Skeletal muscle tissue (tissue), 4 donors: ENCODE measurements at regions not wholly inside any gene's neighbourhood (a gene's known extent, or its start where the extent isn't known, plus 50 kb on each side); places are given as distances from the start of the nearest gene placed in this dataset. TPM values are rescaled to one million over a fixed set of nuclear protein-coding genes. Genes with fewer than 3 reads are reported as not detected.

Source experiments
- H3K27ac ChIP-seq: one replicate; pipeline ENCODE4 v1.7.0; 2013; ENCODE audit warnings: mild to moderate bottlenecking, low read depth, low read length, inconsistent platforms
- H3K27me3 ChIP-seq, 3 donors: one replicate each; pipeline ENCODE4 v1.7.0; 2013; ENCODE audit warnings: low read length in 3 of 3; ENCODE audit not compliant: control insufficient read depth in 3 of 3, insufficient read depth in 3 of 3
- H3K36me3 ChIP-seq, 3 donors: one replicate each; pipeline ENCODE4 v1.7.0; 2013; ENCODE audit warnings: low read length in 3 of 3; ENCODE audit not compliant: control insufficient read depth in 3 of 3, insufficient read depth in 3 of 3
- H3K4me1 ChIP-seq, 3 donors: one replicate each; pipeline ENCODE4 v1.7.0; 2013; ENCODE audit warnings: low read length in 3 of 3, mild to moderate bottlenecking in 3 of 3; ENCODE audit not compliant: control insufficient read depth in 3 of 3, insufficient read depth in 3 of 3
- H3K4me3 ChIP-seq, 3 donors: one replicate each; pipeline ENCODE4 v1.7.0; 2013; ENCODE audit warnings: low read length in 3 of 3
- H3K9ac ChIP-seq, 3 donors: one replicate each; pipeline ENCODE4 v1.7.0; 2013; ENCODE audit warnings: low read length in 3 of 3, mild to moderate bottlenecking in 3 of 3, moderate library complexity in 2 of 3, low read depth in 1 of 3
- H3K9me3 ChIP-seq, 3 donors: one replicate each; pipeline ENCODE4 v1.7.0; 2013; ENCODE audit warnings: low read length in 3 of 3; ENCODE audit not compliant: control insufficient read depth in 3 of 3
- small RNA-seq: library from RNA; depleted of rRNA; stranded (forward); fragments of <200 nt; gene quantifications from one replicate; pipeline ENCODE3, GENCODE V24; 2014
- donor health status: Osteomylitis.

DNA sequence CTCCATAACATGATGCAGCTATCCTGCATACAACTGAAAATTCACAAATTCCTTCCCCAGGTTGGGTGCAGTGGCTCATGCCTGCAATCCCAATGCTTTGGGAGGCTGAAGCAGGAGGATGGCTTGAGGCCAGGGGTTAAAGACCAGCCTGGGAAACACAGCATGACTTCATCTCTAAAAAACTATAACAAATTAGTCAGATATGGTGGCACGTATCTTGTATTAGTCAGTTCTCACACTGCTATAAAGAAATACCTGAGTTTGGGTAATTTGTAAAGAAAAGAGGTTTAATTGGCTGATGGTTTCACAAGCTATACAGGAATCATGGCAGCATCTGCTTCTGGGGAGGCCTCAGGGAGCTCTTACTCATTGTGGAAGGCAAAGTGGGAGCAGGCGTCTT is 56.4 kb upstream of the DAPK1 start:
- Histone ChIP-seq H3K36me3 (no peaks in the 10 kb centered on the region), H3K9ac (no peak overlapping the region), H3K27ac (no peak overlapping the region), H3K4me3 (no peak overlapping the region), H3K9me3 (no peaks in the 10 kb centered on the region), H3K27me3 (no peaks in the 10 kb centered on the region), H3K4me1 (peaks cover 0 to 4% (median 0%) of the 10 kb centered on the region in 3 donors)

DNA sequence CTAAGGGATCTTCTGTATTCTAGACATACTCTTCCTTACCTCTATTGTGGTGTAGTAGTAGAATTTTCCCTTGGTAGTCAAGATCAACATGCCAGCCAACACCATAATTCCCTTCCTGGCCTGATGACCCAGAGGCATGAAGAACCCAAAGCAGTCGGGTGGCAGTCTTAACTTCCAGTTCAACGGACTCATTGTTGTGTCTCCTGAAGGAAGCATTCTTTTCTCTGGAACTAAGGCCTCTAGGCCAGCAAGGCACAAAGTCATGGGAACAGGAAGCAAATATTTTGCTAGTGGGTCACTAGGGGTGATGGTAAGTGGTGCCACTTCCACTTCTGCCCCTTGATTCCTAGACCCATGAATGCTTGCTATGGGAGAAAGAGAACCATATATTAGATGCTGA is 55.2 kb upstream of the DAPK1 start:
- Histone ChIP-seq H3K4me1 (peaks cover 0 to 4% (median under 1%) of the 10 kb centered on the region in 3 donors), H3K9me3 (no peaks in the 10 kb centered on the region), H3K4me3 (no peak overlapping the region), H3K27me3 (no peaks in the 10 kb centered on the region), H3K27ac (no peak overlapping the region), H3K9ac (no peak overlapping the region), H3K36me3 (no peaks in the 10 kb centered on the region)

DNA sequence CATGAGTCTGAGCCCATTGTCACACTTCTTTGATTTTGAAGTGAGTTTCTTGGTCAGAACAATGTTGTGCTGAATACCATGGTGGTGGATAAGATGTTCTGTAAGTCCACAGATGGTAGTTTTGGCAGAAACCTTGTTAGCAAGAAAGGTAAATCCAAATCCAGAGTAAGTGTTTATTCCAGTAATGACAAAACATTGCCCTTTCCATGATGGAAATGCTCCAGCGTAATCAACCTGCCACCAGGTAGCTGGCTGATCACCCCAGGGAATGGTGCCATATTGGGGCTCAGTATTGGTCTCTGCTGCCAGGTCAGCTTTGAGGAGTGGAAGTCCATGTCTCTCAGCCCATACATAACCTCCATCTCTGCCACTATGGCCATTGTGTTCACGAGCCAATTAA is 54.7 kb upstream of the DAPK1 start:
- no peak overlapping the region for H3K9ac ChIP-seq
- H3K36me3 ChIP-seq, result no peaks in the 10 kb centered on the region
- H3K27me3 ChIP-seq, result no peaks in the 10 kb centered on the region
- H3K9me3 ChIP-seq, result no peaks in the 10 kb centered on the region
- no peak overlapping the region for H3K4me3 ChIP-seq
- H3K4me1 ChIP-seq, result peaks cover 0 to 5% (median 4%) of the 10 kb centered on the region in 3 donors
- no peak overlapping the region for H3K27ac ChIP-seq

DNA sequence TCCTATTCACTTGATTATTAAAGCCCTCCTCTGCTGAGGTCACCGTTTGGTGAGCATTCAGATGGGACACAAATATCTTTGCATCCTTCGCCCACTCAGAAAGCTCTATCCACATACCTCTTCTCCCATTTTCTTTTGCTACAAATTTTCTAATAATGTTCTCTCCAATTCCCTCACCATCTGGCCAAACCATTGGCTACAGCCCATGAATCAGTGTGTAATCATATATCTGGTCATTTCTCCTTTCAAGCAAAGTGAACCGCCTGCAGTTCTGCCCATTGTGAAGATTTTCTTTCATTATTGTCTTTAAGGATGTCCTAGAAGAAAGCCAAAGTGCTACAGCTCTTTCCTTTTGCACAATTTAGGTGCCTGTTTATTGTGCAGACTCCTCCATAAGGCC is 54.2 kb upstream of the DAPK1 start:
- no peaks in the 10 kb centered on the region for H3K27me3 ChIP-seq
- no peak overlapping the region for H3K4me3 ChIP-seq
- no peaks in the 10 kb centered on the region for H3K36me3 ChIP-seq
- H3K9ac ChIP-seq, result no peak overlapping the region
- peaks cover 0 to 5% (median 4%) of the 10 kb centered on the region in 3 donors for H3K4me1 ChIP-seq
- no peaks in the 10 kb centered on the region for H3K9me3 ChIP-seq
- no peak overlapping the region for H3K27ac ChIP-seq

DNA sequence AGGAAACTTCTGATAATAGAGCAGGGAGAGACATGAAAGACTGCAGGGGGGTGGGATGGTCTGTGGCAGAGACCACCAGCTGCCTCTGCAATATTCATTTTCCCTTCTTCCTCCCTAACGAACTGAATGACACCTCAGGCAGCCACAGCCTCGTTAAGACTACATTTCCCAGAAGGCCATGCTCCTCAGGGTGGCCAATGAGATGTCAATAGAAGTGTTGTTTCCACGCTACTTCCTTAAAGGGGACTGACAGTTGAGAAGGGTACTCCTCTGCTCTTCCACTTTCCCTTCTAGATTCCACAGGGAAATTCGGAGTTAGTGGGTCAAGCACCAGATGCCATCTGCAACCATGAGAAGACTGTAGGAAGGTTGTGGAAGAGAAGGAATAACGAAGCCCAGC is 52.0 kb upstream of the DAPK1 start:
- Histone ChIP-seq H3K9ac (no peak overlapping the region), H3K4me3 (peak overlapping the region in 2 of 3 donors; percentile 42 to 66)

DNA sequence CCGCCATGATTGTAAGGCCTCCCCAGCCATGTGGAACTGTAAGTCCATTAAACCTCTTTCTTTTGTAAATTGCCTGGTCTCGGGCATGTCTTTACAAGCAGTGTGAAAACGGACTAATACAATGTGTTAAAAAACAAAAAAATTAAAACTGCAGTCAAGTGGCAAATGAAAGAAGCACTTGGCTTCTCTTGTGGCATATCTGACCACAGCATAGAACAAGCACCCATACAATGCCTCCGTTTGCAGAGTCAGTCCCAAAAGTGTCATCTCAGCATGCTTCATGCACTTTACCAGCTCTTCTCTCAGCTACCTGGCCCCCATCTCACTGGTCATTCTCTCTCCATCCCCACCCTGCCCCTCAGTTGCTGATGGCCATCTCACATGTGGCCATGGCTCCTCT is 51.1 kb upstream of the DAPK1 start:
- Histone ChIP-seq H3K27ac (no peak overlapping the region), H3K9me3 (no peaks in the 10 kb centered on the region), H3K4me1 (peaks cover 0 to 5% (median 4%) of the 10 kb centered on the region in 3 donors)

More for the DNA sequence above, 52.0 kb upstream of the DAPK1 start:
- Histone ChIP-seq H3K27me3 (no peaks in the 10 kb centered on the region), H3K9me3 (no peaks in the 10 kb centered on the region), H3K4me1 (peaks cover 0 to 5% (median 4%) of the 10 kb centered on the region in 3 donors), H3K36me3 (no peaks in the 10 kb centered on the region), H3K27ac (no peak overlapping the region)

DNA sequence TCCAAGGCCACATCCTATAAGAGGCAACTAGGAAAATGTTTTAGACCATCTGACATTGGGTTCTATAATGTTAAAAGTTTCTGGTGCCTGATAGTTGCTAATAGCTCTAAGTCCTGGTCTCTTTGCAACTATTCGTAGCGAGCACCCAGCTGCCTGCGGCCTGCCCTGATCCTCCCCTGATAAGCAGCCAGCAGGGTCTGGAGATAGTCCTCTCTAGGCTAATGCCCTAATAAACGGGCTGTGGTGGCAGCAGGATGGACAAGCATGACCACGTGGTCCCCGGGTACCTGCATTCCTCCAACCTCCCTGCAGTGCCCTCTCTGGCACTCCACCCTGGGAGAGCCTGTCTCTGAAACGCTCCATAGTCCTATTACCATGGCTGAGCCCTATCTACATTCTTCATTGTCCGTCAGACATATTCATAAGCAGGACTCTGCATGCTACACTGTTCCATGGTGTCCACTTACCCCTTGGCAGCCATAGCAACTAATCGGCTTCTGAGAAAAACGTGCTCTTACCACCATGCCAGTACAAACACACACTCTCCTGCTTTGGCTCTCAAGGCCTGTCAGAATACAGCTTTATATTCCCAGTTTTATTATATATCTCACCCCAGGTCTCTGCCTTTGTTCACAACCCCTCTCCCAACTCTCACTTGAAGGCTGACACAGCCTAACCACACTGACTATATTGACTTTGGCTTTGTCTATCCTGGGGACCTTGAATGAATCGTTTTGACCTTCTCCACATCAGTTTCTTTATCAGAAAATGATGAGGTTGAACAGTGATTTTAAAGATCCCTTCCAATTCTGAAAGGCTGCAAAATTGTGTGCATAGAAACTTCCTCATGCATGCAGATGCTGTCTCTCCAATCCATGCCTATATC is 49.9 kb upstream of the DAPK1 start:
- no peaks in the 10 kb centered on the region for H3K36me3 ChIP-seq
- no peak overlapping the region for H3K9ac ChIP-seq
- peaks cover 0 to 5% (median 4%) of the 10 kb centered on the region in 3 donors for H3K4me1 ChIP-seq
- no peak overlapping the region for H3K4me3 ChIP-seq
- no peaks in the 10 kb centered on the region for H3K27me3 ChIP-seq
- no peaks in the 10 kb centered on the region for H3K9me3 ChIP-seq
- H3K27ac ChIP-seq, result no peak overlapping the region

More for the DNA sequence above, 51.1 kb upstream of the DAPK1 start:
- Histone ChIP-seq H3K9ac (no peak overlapping the region), H3K36me3 (no peaks in the 10 kb centered on the region), H3K27me3 (no peaks in the 10 kb centered on the region), H3K4me3 (no peak overlapping the region)

Small RNAs in the stretch of these regions (small RNA-seq; reads per million reads assigned to genes)
- gene AL353752.1, result not detected
- not detected for gene RF00568
